Sigmoid colon (tissue), 6 donors: ENCODE measurements at regions not wholly inside any gene's neighbourhood (a gene's known extent, or its start where the extent isn't known, plus 50 kb on each side); places are given as distances from the start of the nearest gene placed in this dataset.

Experiments
- DNase-seq: peaks from one replicate; pipeline ENCODE4 v3.0.0-alpha.2; 2019
- H3K27ac ChIP-seq, 4 donors: fragments of 200-600 bp; sonication (generic); one replicate each; pipeline ENCODE4 v1.5.1; 2016 to 2019; ENCODE audit warnings: mild to moderate bottlenecking in 1 of 4
- H3K27me3 ChIP-seq, 3 donors: fragments of 200-600 bp; sonication (generic); one replicate each; pipeline ENCODE4 v1.5.1; 2019; ENCODE audit warnings: mild to moderate bottlenecking in 1 of 3
- H3K36me3 ChIP-seq, 4 donors: fragments of 200-600 bp; sonication (generic); one replicate each; pipeline ENCODE4 v1.5.1; 2016 to 2019
- H3K4me1 ChIP-seq, 4 donors: fragments of 200-600 bp; sonication (generic); one replicate each; pipeline ENCODE4 v1.5.1; 2017 to 2019
- H3K4me3 ChIP-seq, 4 donors: fragments of 200-600 bp; sonication (generic); one replicate each; pipeline ENCODE4 v1.5.1; 2017 to 2019; ENCODE audit warnings: mild to moderate bottlenecking in 2 of 4, moderate library complexity in 1 of 4
- H3K9me3 ChIP-seq, 4 donors: fragments of 200-600 bp in 3 of 4; sonication (generic) in 3 of 4; one replicate each; pipeline versions ENCODE4 v1.5.1 to v1.6.1; 2013 to 2019
- CTCF ChIP-seq, 4 experiments: fragments of 450-650 bp in 3 of 4; fragments of 200-600 bp in 1 of 4; IDR thresholded peaks; one replicate each; pipeline ENCODE4 v1.5.1; 2016 to 2019; ENCODE audit warnings: antibody characterized with exemption in 4 of 4, mild to moderate bottlenecking in 3 of 4, moderate library complexity in 2 of 4
- EP300 ChIP-seq, 4 donors: sonication (generic); formaldehyde crosslinking; IDR thresholded peaks; one replicate each; pipeline ENCODE4 v1.6.1; 2017; ENCODE audit warnings: antibody characterized with exemption in 4 of 4
- POLR2A ChIP-seq, 2 donors: fragments of 450-650 bp; IDR thresholded peaks; one replicate each; pipeline ENCODE4 v1.6.1; 2016; ENCODE audit warnings: antibody characterized with exemption in 2 of 2, mild to moderate bottlenecking in 2 of 2, moderate library complexity in 2 of 2
- POLR2AphosphoS5 ChIP-seq, 4 donors: sonication (generic); formaldehyde crosslinking; IDR thresholded peaks; one replicate each; pipeline ENCODE4 v1.6.1; 2017; ENCODE audit warnings: antibody characterized with exemption in 4 of 4
- WGBS, 2 donors: extraction: QIAGEN DNeasy Blood & Tissue Kit; methylation state at CpG; one replicate each; pipeline ENCODE4 v1.1.7; 2013; 5-methylcytosine and 5-hydroxymethylcytosine counted together
- intact Hi-C: fragments of 100-400 bp; cut with DNase I; formaldehyde crosslinking; loops from one replicate; pipeline ENCODE4 v1.15.1; 2023
- donor health status: healthy with polysubstance abuse.
- donor health status: healthy.

GRCh38 chr5:34578962-34579361 is 77.2 kb upstream of the RAI14 start:
- no peak overlapping the region for H3K27ac ChIP-seq
- no peak overlapping the region for H3K4me3 ChIP-seq
- no peaks in the 10 kb centered on the region for H3K27me3 ChIP-seq
- no peaks in the 10 kb centered on the region for H3K36me3 ChIP-seq
- peaks cover 0 to 14% (median 6%) of the 10 kb centered on the region in 4 donors for H3K4me1 ChIP-seq
- TF ChIP-seq CTCF (IDR thresholded peaks at IDR 0.05) (no peak), EP300 (IDR thresholded peaks at IDR 0.05) (no peak), POLR2AphosphoS5 (IDR thresholded peaks at IDR 0.05) (no peak), POLR2A (IDR thresholded peaks at IDR 0.05) (no peak)
- H3K9me3 ChIP-seq: no peaks in the 10 kb centered on the region
- DNase-seq: no peak
- 96 to 100% methylated on average over 1 of the region's 1 CpG for WGBS, 2 donors
- intact Hi-C loops: no loop called here

GRCh38 chr5:34580983-34581382 is 75.1 kb upstream of the RAI14 start:
- TF ChIP-seq CTCF (IDR thresholded peaks at IDR 0.05) (no peak), POLR2AphosphoS5 (IDR thresholded peaks at IDR 0.05) (no peak), EP300 (IDR thresholded peaks at IDR 0.05) (no peak), POLR2A (IDR thresholded peaks at IDR 0.05) (no peak)
- no peak for DNase-seq
- H3K4me3 ChIP-seq: no peak overlapping the region
- H3K9me3 ChIP-seq: no peaks in the 10 kb centered on the region
- intact Hi-C loops: no loop called here
- no peak overlapping the region for H3K27ac ChIP-seq
- no peaks in the 10 kb centered on the region for H3K27me3 ChIP-seq
- H3K4me1 ChIP-seq: peaks cover 0 to 14% (median 6%) of the 10 kb centered on the region in 4 donors
- 75 to 76% methylated on average over 7 of the region's 7 CpGs for WGBS, 2 donors
- no peaks in the 10 kb centered on the region for H3K36me3 ChIP-seq

GRCh38 chr5:34582371-34582770 is 73.8 kb upstream of the RAI14 start:
- 66 to 79% methylated on average over 3 of the region's 3 CpGs for WGBS, 2 donors
- peaks cover 0 to 3% (median under 1%) of the 10 kb centered on the region in 4 donors for H3K4me1 ChIP-seq
- intact Hi-C loops: no loop called here

GRCh38 chr5:34583167-34583566 is 73.0 kb upstream of the RAI14 start:
- no peak overlapping the region for H3K27ac ChIP-seq
- H3K4me3 ChIP-seq: no peak overlapping the region
- no peak for TF ChIP-seq EP300 (IDR thresholded peaks at IDR 0.05)
- no peak for TF ChIP-seq POLR2A (IDR thresholded peaks at IDR 0.05)
- no peak for TF ChIP-seq POLR2AphosphoS5 (IDR thresholded peaks at IDR 0.05)
- H3K9me3 ChIP-seq: no peaks in the 10 kb centered on the region
- intact Hi-C loops: no loop called here
- no peaks in the 10 kb centered on the region for H3K36me3 ChIP-seq
- H3K27me3 ChIP-seq: no peaks in the 10 kb centered on the region
- H3K4me1 ChIP-seq: peaks cover 0 to 7% (median 0%) of the 10 kb centered on the region in 4 donors
- DNase-seq: no peak

More at GRCh38 chr5:34582371-34582770, 73.8 kb upstream of the RAI14 start:
- Histone ChIP-seq H3K9me3 (no peaks in the 10 kb centered on the region), H3K27me3 (no peaks in the 10 kb centered on the region), H3K36me3 (no peaks in the 10 kb centered on the region), H3K27ac (no peak overlapping the region), H3K4me3 (no peak overlapping the region)
- TF ChIP-seq CTCF (IDR thresholded peaks at IDR 0.05) (no peak), POLR2AphosphoS5 (IDR thresholded peaks at IDR 0.05) (no peak), EP300 (IDR thresholded peaks at IDR 0.05) (no peak), POLR2A (IDR thresholded peaks at IDR 0.05) (no peak)
- no peak for DNase-seq

GRCh38 chr5:34584165-34584564 is 72.0 kb upstream of the RAI14 start:
- no peak for DNase-seq
- TF ChIP-seq CTCF (IDR thresholded peaks at IDR 0.05) (no peak), EP300 (IDR thresholded peaks at IDR 0.05) (no peak), POLR2A (IDR thresholded peaks at IDR 0.05) (no peak), POLR2AphosphoS5 (IDR thresholded peaks at IDR 0.05) (no peak)
- Histone ChIP-seq H3K27me3 (no peaks in the 10 kb centered on the region), H3K4me3 (no peak overlapping the region), H3K4me1 (peaks cover 0 to 7% (median 0%) of the 10 kb centered on the region in 4 donors), H3K9me3 (no peaks in the 10 kb centered on the region), H3K36me3 (no peaks in the 10 kb centered on the region), H3K27ac (no peak overlapping the region)
- intact Hi-C loops: no loop called here
